RWPE2 (cell line): ENCODE measurements at regions not wholly inside any gene's neighbourhood (a gene's known extent, or its start where the extent isn't known, plus 50 kb on each side); places are given as distances from the start of the nearest gene placed in this dataset.

Experiments
- ATAC-seq: fragments of 200-7000 bp; cut with Tn5 transposase; 3 replicates; pipeline ENCODE4 v1.9.1; 2021; ENCODE audit warnings: low read depth
- DNase-seq: peaks from one replicate; pipeline ENCODE4 v3.0.0-alpha.2; 2020; ENCODE audit warnings: low spot score
- H3K27ac ChIP-seq: fragments of 450-650 bp; 2 replicates; pipeline ENCODE4 v1.5.1; 2017; ENCODE audit warnings: mild to moderate bottlenecking; ENCODE audit not compliant: poor library complexity, severe bottlenecking
- H3K27me3 ChIP-seq: fragments of 250-450 bp; sonication (Bioruptor Pico); 2 replicates; pipeline ENCODE4 v1.5.1; 2021; ENCODE audit warnings: mild to moderate bottlenecking, moderate library complexity; ENCODE audit not compliant: insufficient read depth, poor library complexity, severe bottlenecking
- H3K36me3 ChIP-seq: fragments of 250-450 bp; sonication (Bioruptor Pico); 2 replicates; pipeline ENCODE4 v1.5.1; 2020; ENCODE audit warnings: low read depth, mild to moderate bottlenecking, moderate library complexity
- H3K4me1 ChIP-seq: fragments of 250-450 bp; sonication (Bioruptor Pico); 2 replicates; pipeline ENCODE4 v1.5.1; 2021; ENCODE audit warnings: mild to moderate bottlenecking, moderate library complexity; ENCODE audit not compliant: insufficient read depth, poor library complexity, severe bottlenecking
- H3K4me3 ChIP-seq: fragments of 250-450 bp; sonication (Bioruptor Pico); 2 replicates; pipeline ENCODE4 v1.5.1; 2021; ENCODE audit warnings: mild to moderate bottlenecking, moderate library complexity; ENCODE audit not compliant: severe bottlenecking
- H3K9me3 ChIP-seq: fragments of 250-450 bp; sonication (Bioruptor Pico); 2 replicates; pipeline ENCODE4 v1.5.1; 2021; ENCODE audit warnings: mild to moderate bottlenecking, moderate library complexity; ENCODE audit not compliant: severe bottlenecking
- CTCF ChIP-seq: fragments of 450-650 bp; IDR thresholded peaks from one replicate; pipeline ENCODE4 v1.5.1; 2017; ENCODE audit warnings: mild to moderate bottlenecking, moderate library complexity; ENCODE audit not compliant: poor library complexity, severe bottlenecking

- ATAC-seq (peak; percentile 22; the same call in 1 of the 3 replicates), DNase-seq (no peak)
- no peaks in the 10 kb centered on the region for H3K36me3 ChIP-seq
- H3K9me3 ChIP-seq = no peaks in the 10 kb centered on the region
- H3K27ac ChIP-seq = peak overlapping the region; percentile 45
- no peak for TF ChIP-seq CTCF
- no peaks in the 10 kb centered on the region for H3K27me3 ChIP-seq
- H3K4me1 ChIP-seq = peaks cover 31% of the 10 kb centered on the region
- H3K4me3 ChIP-seq = no peak overlapping the region
These were observed 286.8 kb downstream of the SLITRK6 start for GRCh38 chr13:85512421-85512820.

GRCh38 chr13:85509512-85509911, 289.7 kb downstream of the SLITRK6 start:
- Histone ChIP-seq H3K4me1 (peaks cover 31% of the 10 kb centered on the region), H3K4me3 (no peak overlapping the region), H3K9me3 (no peaks in the 10 kb centered on the region), H3K36me3 (no peaks in the 10 kb centered on the region), H3K27ac (peak overlapping the region; percentile 83), H3K27me3 (no peaks in the 10 kb centered on the region)
- DNase-seq (no peak), ATAC-seq (peak; percentile 95)
- TF ChIP-seq CTCF = no peak

- H3K27me3 ChIP-seq = no peaks in the 10 kb centered on the region
- peak overlapping the region; percentile 83 for H3K27ac ChIP-seq
- DNase-seq (no peak), ATAC-seq (no peak)
- H3K9me3 ChIP-seq = no peaks in the 10 kb centered on the region
- peak; percentile 6 for TF ChIP-seq CTCF
- no peak overlapping the region for H3K4me3 ChIP-seq
- no peaks in the 10 kb centered on the region for H3K36me3 ChIP-seq
- H3K4me1 ChIP-seq = peaks cover 37% of the 10 kb centered on the region
These were observed 290.4 kb downstream of the SLITRK6 start for GRCh38 chr13:85508683-85509329.

GRCh38 chr13:85503797-85504196, 295.4 kb downstream of the SLITRK6 start:
- peak; percentile 84 for ATAC-seq

More at GRCh38 chr13:85503797-85504196, 295.4 kb downstream of the SLITRK6 start:
- Histone ChIP-seq H3K9me3 (no peaks in the 10 kb centered on the region), H3K4me1 (peaks cover 29% of the 10 kb centered on the region), H3K27ac (peak overlapping the region; percentile 86), H3K4me3 (no peak overlapping the region), H3K27me3 (no peaks in the 10 kb centered on the region), H3K36me3 (no peaks in the 10 kb centered on the region)
- no peak for TF ChIP-seq CTCF
- DNase-seq = no peak
